Lung microvascular endothelial cell (primary cell): ENCODE measurements at regions not wholly inside any gene's neighbourhood (a gene's known extent, or its start where the extent isn't known, plus 50 kb on each side); places are given as distances from the start of the nearest gene placed in this dataset.

Experiments
- DNase-seq, 2 donors: peaks; one replicate each; pipeline versions ENCODE4 v3.0.0 to v3.0.0-alpha.2; 2010; ENCODE audit warnings: low read depth in 2 of 2

DNA sequence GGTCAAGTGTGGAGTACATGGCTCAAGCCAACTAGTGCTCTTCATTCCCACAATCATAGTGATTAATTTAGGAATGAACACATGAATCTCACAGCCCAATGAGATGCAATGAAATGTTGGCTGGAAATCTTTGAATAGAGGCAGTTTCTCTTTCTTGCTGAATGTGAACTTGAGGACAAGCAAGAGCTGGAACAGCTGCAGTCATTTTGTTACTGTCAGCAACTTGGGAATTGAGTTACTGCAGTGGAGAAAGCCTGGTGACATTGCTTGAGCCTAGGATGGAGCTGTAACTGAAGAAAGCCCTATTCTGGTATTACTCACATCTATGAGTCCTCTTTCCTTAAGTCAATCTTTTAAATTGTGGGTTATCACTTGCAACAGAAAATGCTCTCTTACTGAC, 62.3 kb downstream of the YIPF5 start:
- DNase-seq = no peak
